Mammary epithelial cell (primary cell): ENCODE measurements at regions not wholly inside any gene's neighbourhood (a gene's known extent, or its start where the extent isn't known, plus 50 kb on each side); places are given as distances from the start of the nearest gene placed in this dataset.

Experiments
- EZH2 ChIP-seq: IDR thresholded peaks from 2 replicates; pipeline ENCODE4 v1.6.1; 2012; ENCODE audit warnings: low read length, inconsistent platforms, borderline replicate concordance
- TF ChIP-seq, protein P1 (sequence below), 2 donors: IDR thresholded peaks in 1 of 2; conservative IDR thresholded peaks in 1 of 2; 2 replicates each; pipeline ENCODE4 v1.5.1; 2011 to 2012; ENCODE audit warnings: inconsistent platforms in 2 of 2, low read length in 2 of 2, mild to moderate bottlenecking in 2 of 2, control low read depth in 1 of 2, low read depth in 1 of 2; ENCODE audit not compliant: insufficient read depth in 1 of 2; ENCODE audit errors: extremely low read depth in 1 of 2

GRCh38 chr5:164062304-164062703, 556.9 kb downstream of the MAT2B start:
- TF ChIP-seq EZH2, result no peak
- TF ChIP-seq, protein P1, sequence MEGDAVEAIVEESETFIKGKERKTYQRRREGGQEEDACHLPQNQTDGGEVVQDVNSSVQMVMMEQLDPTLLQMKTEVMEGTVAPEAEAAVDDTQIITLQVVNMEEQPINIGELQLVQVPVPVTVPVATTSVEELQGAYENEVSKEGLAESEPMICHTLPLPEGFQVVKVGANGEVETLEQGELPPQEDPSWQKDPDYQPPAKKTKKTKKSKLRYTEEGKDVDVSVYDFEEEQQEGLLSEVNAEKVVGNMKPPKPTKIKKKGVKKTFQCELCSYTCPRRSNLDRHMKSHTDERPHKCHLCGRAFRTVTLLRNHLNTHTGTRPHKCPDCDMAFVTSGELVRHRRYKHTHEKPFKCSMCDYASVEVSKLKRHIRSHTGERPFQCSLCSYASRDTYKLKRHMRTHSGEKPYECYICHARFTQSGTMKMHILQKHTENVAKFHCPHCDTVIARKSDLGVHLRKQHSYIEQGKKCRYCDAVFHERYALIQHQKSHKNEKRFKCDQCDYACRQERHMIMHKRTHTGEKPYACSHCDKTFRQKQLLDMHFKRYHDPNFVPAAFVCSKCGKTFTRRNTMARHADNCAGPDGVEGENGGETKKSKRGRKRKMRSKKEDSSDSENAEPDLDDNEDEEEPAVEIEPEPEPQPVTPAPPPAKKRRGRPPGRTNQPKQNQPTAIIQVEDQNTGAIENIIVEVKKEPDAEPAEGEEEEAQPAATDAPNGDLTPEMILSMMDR (conservative IDR thresholded peaks at IDR 0.05 in 1 of 2, IDR thresholded peaks at IDR 0.05 in 1 of 2; ENCODE audit: extremely low read depth in 1 of 2, insufficient read depth in 1 of 2, low read depth in 1 of 2, low read length in 2 of 2), result no peak
